OCI-LY7 (cell line): ENCODE measurements at regions not wholly inside any gene's neighbourhood (a gene's known extent, or its start where the extent isn't known, plus 50 kb on each side); places are given as distances from the start of the nearest gene placed in this dataset.
A peak's percentile ranks its signal among the peaks of the same experiment; 100 is the strongest.
"Not testable (repeated sequence)": the region's sequence is repeated elsewhere in the genome, so short reads cannot be mapped to it uniquely, and the experiment has no call there.

Experiments
- BruUV-seq: library from RNA; stranded (reverse); fragments of 400-500 nt; replicated peaks from 2 replicates; lab custom pipeline; 2021; lab: Mats Ljungman, UMichigan
- CTCF ChIA-PET: fragments of 300-600 bp; sonication (Branson Sonifier 250); formaldehyde crosslinking; loops from one replicate; lab custom pipeline; 2022; ENCODE audit warnings: antibody characterized with exemption; ENCODE audit not compliant: unreplicated experiment; lab: Charles Lee
- POLR2A ChIA-PET: fragments of 300-600 bp; sonication (Branson Sonifier 250); formaldehyde crosslinking; loops from one replicate; lab custom pipeline; 2022; ENCODE audit warnings: antibody characterized with exemption; lab: Charles Lee
- DNase-seq: peaks from one replicate; pipeline ENCODE4 v3.0.0-alpha.2; 2015; ENCODE audit warnings: low spot score
- H2AFZ ChIP-seq: fragments of 200-600 bp; sonication (generic), shearing (Covaris generic); 2 replicates; pipeline ENCODE4 v1.6.1; 2014; ENCODE audit warnings: mild to moderate bottlenecking, antibody characterized with exemption, low read length, moderate library complexity
- H3K27ac ChIP-seq: fragments of 200-600 bp; sonication (generic); 2 replicates; pipeline ENCODE4 v1.5.1; 2014; ENCODE audit warnings: mixed run types, low read depth, mild to moderate bottlenecking, moderate library complexity, low read length, inconsistent platforms; ENCODE audit not compliant: poor library complexity, severe bottlenecking
- H3K36me3 ChIP-seq: fragments of 200-600 bp; sonication (generic); 2 replicates; pipeline ENCODE4 v1.6.1; 2014; ENCODE audit warnings: mild to moderate bottlenecking, antibody characterized with exemption, low read length, moderate library complexity, mixed read lengths; ENCODE audit not compliant: insufficient read depth
- H3K4me1 ChIP-seq: fragments of 200-600 bp; sonication (generic); 2 replicates; pipeline ENCODE4 v1.5.1; 2014; ENCODE audit warnings: mild to moderate bottlenecking, low read length; ENCODE audit not compliant: insufficient read depth, poor library complexity, severe bottlenecking
- H3K4me2 ChIP-seq: fragments of 200-600 bp; sonication (generic); 2 replicates; pipeline ENCODE4 v1.6.1; 2014; ENCODE audit warnings: mild to moderate bottlenecking, low read length
- H3K4me3 ChIP-seq: fragments of 200-600 bp; sonication (generic); 2 replicates; pipeline ENCODE4 v1.5.1; 2014; ENCODE audit warnings: mild to moderate bottlenecking, low read depth, low read length; ENCODE audit not compliant: poor library complexity, severe bottlenecking
- H3K79me2 ChIP-seq: fragments of 200-600 bp; sonication (generic); 2 replicates; pipeline ENCODE4 v1.6.1; 2016; ENCODE audit warnings: low read depth, mild to moderate bottlenecking, low read length, moderate library complexity, mixed read lengths; ENCODE audit not compliant: insufficient read depth
- H3K9me2 ChIP-seq: fragments of 200-600 bp; sonication (generic); 2 replicates; pipeline ENCODE4 v1.6.1; 2016; ENCODE audit warnings: mild to moderate bottlenecking, low read length, mixed read lengths; ENCODE audit not compliant: insufficient read depth
- H3K9me3 ChIP-seq: fragments of 200-600 bp; sonication (generic); 2 replicates; pipeline ENCODE4 v1.6.1; 2014; ENCODE audit warnings: mild to moderate bottlenecking, mixed run types, low read length, mixed read lengths
- H4K20me1 ChIP-seq: fragments of 200-600 bp; sonication (generic); 2 replicates; pipeline ENCODE4 v1.6.1; 2014; ENCODE audit warnings: mild to moderate bottlenecking, antibody characterized with exemption, low read length, moderate library complexity, mixed read lengths; ENCODE audit not compliant: insufficient read depth
- EZH2phosphoT487 ChIP-seq: fragments of 200-600 bp; sonication (generic); IDR thresholded peaks from 2 replicates; pipeline ENCODE4 v1.6.1; 2018; ENCODE audit warnings: low read depth, borderline replicate concordance, mild to moderate bottlenecking, mixed run types, antibody characterized with exemption, low read length, moderate library complexity, mixed read lengths
- intact Hi-C: fragments of 100-400 bp; cut with micrococcal nuclease; formaldehyde crosslinking; loops from one replicate; pipeline ENCODE4 v1.10.0; 2022; ENCODE audit not compliant: unreplicated experiment
- TF ChIP-seq, protein P1 (sequence below): fragments of 200-600 bp; sonication (generic); conservative IDR thresholded peaks from 2 replicates; pipeline ENCODE4 v1.5.1; 2014; ENCODE audit warnings: mild to moderate bottlenecking, antibody characterized with exemption, low read length, moderate library complexity, mixed read lengths

DNA sequence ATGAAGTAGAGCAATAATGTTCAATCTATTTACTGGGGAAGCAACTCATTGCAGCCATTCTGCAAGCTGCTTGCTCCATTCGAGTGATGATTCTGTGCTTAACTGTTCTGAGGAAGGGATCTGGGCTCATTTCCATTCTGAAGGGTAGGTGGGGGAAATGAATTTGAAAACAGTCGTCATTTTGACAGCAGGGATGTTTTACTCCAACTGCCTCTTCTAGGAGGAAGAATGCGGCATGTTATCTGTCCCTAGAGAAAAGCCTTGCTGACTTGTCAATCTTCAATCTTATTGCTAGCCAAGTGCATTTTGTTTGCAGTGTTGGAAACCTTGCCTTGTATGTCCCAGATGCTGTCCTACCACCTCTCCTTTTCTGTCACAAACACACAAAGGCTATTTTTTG lies 105.9 kb downstream of the PRDM13 start:
- no peaks in the 10 kb centered on the region for H4K20me1 ChIP-seq
- H3K4me2 ChIP-seq: no peak overlapping the region
- no TSS peak for BruUV-seq
- DNase-seq: no peak
- no peaks in the 10 kb centered on the region for H3K4me1 ChIP-seq
- no peaks in the 10 kb centered on the region for H3K9me2 ChIP-seq
- no peaks in the 10 kb centered on the region for H3K79me2 ChIP-seq
- intact Hi-C loops: no loop called here
- H3K4me3 ChIP-seq: no peak overlapping the region
- no peaks in the 10 kb centered on the region for H3K9me3 ChIP-seq
- H2AFZ ChIP-seq: no peak overlapping the region
- no peaks in the 10 kb centered on the region for H3K36me3 ChIP-seq
- CTCF ChIA-PET: no interaction called here
- TF ChIP-seq EZH2phosphoT487: no peak
- TF ChIP-seq, protein P1, sequence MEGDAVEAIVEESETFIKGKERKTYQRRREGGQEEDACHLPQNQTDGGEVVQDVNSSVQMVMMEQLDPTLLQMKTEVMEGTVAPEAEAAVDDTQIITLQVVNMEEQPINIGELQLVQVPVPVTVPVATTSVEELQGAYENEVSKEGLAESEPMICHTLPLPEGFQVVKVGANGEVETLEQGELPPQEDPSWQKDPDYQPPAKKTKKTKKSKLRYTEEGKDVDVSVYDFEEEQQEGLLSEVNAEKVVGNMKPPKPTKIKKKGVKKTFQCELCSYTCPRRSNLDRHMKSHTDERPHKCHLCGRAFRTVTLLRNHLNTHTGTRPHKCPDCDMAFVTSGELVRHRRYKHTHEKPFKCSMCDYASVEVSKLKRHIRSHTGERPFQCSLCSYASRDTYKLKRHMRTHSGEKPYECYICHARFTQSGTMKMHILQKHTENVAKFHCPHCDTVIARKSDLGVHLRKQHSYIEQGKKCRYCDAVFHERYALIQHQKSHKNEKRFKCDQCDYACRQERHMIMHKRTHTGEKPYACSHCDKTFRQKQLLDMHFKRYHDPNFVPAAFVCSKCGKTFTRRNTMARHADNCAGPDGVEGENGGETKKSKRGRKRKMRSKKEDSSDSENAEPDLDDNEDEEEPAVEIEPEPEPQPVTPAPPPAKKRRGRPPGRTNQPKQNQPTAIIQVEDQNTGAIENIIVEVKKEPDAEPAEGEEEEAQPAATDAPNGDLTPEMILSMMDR: no peak
- H3K27ac ChIP-seq: no peak overlapping the region
- POLR2A ChIA-PET: no interaction called here

DNA sequence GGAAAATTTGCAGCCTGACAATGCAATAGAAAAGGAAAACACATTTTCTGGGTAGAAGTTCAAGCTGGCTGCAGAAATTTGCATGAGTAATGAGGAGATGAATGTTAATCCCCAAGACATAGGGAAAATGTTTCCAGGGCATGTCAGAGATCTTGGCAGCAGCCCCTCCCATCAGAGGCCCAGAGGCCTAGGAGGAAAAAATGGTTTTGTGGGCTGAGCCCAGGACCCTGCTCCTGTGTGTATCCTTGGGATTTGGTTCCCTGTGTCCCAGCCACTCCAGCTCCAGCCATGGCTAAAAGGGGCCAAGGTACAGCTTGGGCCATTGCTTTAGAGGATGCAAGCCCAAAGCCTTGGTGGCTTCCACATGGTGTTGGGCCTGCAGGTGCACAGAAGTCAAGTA lies 115.4 kb downstream of the PRDM13 start:
- H3K9me3 ChIP-seq, H2AFZ ChIP-seq, intact Hi-C loops, H4K20me1 ChIP-seq, H3K27ac ChIP-seq, CTCF ChIA-PET, H3K9me2 ChIP-seq, H3K79me2 ChIP-seq, H3K4me1 ChIP-seq, H3K4me3 ChIP-seq, POLR2A ChIA-PET, H3K36me3 ChIP-seq, H3K4me2 ChIP-seq, DNase-seq, BruUV-seq: not testable (repeated sequence)

DNA sequence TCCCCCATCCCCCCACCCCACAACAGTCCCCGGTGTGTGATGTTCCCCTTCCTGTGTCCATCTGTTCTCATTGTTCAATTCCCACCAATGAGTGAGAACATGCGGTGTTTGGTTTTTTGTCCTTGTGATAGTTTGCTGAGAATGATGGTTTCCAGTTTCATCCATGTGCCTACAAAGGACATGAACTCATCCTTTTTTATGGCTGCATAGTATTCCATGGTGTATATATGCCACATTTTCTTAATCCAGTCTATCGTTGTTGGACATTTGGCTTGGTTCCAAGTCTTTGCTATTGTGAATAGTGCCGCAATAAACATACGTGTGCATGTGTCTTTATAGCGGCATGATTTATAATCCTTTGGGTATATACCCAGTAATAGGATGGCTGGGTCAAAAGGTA lies 123.6 kb downstream of the PRDM13 start:
- H3K79me2 ChIP-seq, H3K9me2 ChIP-seq, H4K20me1 ChIP-seq, H3K9me3 ChIP-seq, H2AFZ ChIP-seq, DNase-seq, H3K36me3 ChIP-seq, intact Hi-C loops, H3K4me2 ChIP-seq, H3K4me3 ChIP-seq, CTCF ChIA-PET, H3K4me1 ChIP-seq, H3K27ac ChIP-seq, BruUV-seq: not testable (repeated sequence)
- POLR2A ChIA-PET: interaction anchor here (0.7 kb wide), 1 partner anchor 36 kb away, joined by 4 read pairs; no protein-coding TSS in a partner anchor

DNA sequence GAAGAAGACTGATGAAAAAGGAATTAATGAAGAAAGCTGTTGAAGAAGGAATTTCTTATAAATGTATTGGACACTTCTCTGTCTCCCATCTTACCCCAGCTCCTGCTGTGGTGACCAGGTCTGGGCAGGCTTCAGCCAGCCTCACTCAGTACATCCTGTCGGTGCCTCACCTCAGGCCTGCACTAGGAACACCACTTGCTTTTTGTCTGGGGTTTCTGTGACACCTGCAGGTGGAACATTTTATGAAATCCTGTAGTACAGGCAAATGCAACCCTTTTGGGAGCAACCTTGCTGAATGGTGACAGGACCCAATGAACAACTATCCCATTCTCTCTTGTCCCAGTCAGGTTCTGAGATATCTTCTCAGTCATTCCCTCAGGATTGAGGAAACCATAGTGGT lies 129.7 kb downstream of the PRDM13 start:
- TF ChIP-seq, protein P1: no peak
- TF ChIP-seq EZH2phosphoT487: no peak
- H3K9me2 ChIP-seq: no peaks in the 10 kb centered on the region
- no peak overlapping the region for H2AFZ ChIP-seq
- intact Hi-C loops: no loop called here
- H3K4me3 ChIP-seq: no peak overlapping the region
- H3K4me2 ChIP-seq: no peak overlapping the region
- no TSS peak for BruUV-seq
- DNase-seq: peak; percentile 11
- H3K4me1 ChIP-seq: no peaks in the 10 kb centered on the region
- no peak overlapping the region for H3K27ac ChIP-seq
- no peaks in the 10 kb centered on the region for H4K20me1 ChIP-seq
- H3K9me3 ChIP-seq: no peaks in the 10 kb centered on the region
- no peaks in the 10 kb centered on the region for H3K79me2 ChIP-seq
- ChIA-PET CTCF (interaction anchor here (0.6 kb wide), 2 partner anchors 289 to 400 kb away, joined by 3 read pairs; no protein-coding TSS in a partner anchor), POLR2A (interaction anchor here (0.6 to 1.1 kb wide), 5 partner anchors 10 to 303 kb away, joined by 3 to 6 read pairs (median 5); no protein-coding TSS in a partner anchor)
- H3K36me3 ChIP-seq: no peaks in the 10 kb centered on the region
